DMS153 treated with DMSO at 0.1 percent for 48 hours (cell line): ENCODE measurements at regions not wholly inside any gene's neighbourhood (a gene's known extent, or its start where the extent isn't known, plus 50 kb on each side); places are given as distances from the start of the nearest gene placed in this dataset.

ENCODE experiments used
- DNase-seq: peaks from one replicate; lab custom pipeline; 2025; ENCODE audit not compliant: unreplicated experiment; lab: John Stamatoyannopoulos, UW

DNA sequence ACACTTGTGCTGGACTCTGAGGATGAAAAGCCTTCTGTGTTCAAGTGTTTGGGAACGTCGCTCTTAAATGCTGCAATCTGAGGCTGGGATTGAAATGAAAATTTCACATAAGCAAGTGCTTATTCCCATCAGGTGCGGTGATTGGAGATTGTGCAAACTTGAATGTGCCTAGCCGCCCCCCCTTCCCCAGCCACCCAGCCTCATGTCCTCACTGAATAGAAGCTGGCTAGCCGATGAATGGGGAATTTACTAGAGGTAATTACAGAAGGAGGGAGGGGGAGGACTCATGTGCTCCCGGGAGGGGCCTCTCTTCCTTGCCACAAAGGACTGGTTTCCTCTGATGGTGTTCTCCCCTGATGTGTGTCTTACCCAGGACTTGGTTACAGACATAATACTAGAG lies 544.8 kb upstream of the EEF2KMT start:
- DNase-seq = no peak

DNA sequence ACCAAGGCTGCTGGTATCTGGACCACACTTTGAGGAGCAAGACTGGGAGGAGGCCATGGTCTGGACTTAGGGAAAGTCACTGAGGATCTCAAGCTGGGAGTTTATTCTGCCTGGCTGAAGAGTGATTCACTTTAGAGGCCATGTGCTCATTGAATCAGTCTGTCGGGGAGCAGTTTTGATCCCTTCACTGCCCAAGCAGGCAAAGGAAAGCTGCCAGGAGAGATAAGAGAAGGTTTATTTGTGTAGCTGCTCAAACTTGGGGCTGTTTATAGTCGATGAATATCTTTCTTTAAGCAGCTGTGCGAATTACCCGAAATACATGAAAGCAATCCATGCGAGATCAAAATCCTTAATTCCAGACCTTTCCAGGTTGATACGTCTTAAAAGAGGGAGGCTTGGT lies 544.4 kb upstream of the EEF2KMT start:
- DNase-seq = no peak

DNA sequence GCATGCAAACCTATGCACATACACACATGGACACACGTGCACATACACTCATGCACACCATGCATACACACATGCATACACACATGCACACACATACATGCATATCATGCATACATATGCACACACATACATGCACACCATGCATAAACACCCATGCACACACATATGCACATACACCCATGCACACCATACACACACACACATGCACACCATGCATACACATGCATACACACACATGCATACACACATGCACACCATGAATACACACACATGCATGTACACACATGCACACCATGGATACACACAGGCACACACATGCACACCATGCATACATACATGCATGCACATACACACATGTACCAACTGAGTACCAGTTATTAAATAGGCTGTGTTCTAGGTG lies 543.3 kb upstream of the EEF2KMT start:
- no peak for DNase-seq

- no peak for DNase-seq
These were observed 541.9 kb upstream of the EEF2KMT start for GRCh38 chr16:5639531-5639930.

DNA sequence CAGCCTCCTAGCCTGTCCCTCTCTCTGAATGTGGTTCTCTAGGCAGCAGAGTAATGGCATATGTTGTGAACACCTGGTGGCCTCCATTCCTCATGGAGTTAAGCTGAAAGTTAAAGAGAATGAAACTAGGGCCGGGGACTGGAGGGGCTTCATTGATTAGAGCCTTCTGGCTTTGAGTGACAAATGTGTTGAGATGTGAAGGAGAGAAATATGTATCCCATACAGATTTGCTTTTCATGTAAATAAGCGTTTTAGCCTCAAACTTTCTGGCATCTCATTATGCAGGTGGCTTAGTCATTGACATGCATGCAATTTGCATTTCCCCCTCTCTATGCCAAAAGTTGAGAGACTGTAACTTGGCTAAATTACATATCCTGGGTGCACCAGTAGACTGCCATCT lies 537.7 kb upstream of the EEF2KMT start:
- no peak for DNase-seq

DNA sequence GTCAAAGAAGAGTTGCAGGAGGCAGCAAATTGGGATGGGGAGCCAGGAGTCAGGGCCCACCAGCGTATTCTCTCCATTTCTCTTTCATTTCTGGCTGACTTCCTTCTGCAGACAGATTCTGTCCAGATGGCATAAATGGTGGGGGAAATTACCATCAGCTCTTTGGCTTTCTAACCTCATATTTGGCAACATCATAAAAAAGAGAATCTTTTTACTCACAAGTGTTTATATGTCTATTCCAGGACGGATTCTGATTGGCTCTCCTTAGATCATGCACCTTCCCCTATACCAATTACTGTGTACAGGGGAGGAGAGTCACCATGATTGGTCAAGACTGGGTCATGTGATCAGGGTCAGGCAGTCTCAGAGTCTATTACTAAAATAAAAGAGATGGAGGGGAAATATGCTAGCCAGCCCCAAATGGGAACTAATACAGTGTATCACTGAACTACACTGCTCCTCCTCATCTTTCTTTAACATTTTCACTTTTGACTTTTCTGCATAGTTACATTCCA lies 537.1 kb upstream of the EEF2KMT start:
- DNase-seq = no peak

DNA sequence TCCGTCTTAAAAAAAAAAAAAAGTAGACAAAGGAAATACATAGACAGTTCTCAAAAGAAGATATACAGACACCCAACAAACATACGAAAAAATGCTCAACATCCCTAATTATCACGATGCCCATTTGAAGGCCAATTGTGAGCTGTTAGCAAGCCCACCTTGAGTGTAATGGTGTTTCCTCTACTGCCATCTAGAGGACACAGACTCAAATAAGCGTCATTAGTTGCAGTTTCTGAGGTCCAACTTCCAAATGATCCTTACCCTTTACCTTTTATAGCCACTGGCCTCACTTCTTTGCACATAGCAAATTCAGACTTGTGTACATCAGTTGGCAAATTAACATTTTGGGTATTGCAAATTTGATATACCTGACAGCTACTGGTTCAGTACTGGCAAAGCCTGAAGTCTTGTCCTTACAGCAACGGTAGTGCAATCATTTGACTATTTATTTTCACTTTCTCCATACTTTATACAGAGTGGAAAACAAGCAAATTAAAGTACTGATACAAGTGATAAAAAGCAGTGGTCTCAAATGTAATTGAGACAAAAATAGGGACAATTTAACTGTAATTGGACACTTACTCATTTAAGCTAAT lies 536.3 kb upstream of the EEF2KMT start:
- no peak for DNase-seq

DNA sequence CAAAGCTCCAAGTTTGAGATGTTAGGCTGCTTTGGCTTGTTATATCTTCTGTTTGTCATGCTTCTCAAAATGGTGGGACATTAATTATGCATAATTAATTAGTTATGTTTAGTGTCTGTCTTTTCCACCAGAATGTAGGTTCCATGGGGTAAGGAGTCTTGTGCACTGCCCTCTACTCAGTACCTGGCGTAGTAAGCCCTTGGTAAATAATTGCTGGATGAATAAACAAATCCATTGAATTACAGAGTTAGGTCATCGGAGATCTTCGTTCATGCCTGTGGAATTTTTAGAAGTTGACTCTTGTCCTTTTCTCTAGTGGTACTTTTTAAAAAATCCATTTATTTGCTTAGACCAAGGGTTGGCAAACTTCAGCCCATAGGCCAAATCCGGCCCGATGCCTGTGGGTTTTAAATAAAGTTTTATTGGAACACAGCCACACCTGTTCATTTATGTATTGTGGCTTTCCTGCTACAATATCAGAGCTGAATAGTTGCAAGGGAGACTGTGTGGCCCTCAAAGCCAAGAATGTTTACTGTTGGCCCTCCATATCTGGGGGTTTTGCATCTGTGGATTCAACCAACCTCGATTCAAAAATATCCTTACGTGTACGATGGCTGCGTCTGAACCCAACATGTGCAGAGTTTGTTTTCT lies 524.8 kb upstream of the EEF2KMT start:
- no peak for DNase-seq

DNA sequence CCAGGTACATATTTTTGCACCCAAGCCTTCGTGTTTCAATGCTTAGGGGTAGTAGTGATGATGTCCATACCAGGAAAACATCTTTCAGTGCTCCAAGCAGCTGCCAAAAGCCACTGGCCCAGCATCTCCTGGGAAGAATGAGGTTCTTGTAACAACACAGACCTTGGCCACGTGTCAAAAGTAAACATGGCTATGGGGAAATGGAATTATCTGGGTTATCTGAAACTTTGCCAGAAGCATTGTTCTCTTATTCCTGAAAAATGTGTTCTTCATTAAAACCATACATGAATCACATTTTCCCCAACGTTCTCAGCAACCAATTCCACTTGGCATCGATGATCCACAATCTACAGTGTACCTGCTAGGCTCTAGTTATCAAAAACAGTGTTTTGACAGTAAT lies 524.2 kb upstream of the EEF2KMT start:
- DNase-seq = no peak

GRCh38 chr16:5619304-5619703 lies 521.7 kb upstream of the EEF2KMT start:
- DNase-seq = no peak

DNA sequence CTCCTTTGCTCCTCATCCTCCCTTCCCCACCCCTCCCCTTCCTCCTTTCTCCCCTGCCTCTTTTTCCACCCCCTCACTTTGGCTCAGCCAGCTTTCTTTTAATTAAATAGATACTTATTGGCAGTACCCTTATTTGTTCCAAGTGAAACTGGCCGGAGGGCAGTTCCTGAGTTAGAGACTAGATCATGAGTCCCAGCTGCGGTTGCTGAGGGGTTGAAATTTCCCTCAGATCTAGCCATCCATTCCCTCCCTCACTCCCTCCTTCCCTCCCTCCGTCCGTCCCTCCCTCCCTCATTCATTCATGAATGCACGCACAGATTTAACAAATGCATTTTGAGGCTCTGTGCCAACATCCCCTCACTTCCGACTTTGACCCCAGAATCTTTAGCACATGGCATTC lies 519.2 kb upstream of the EEF2KMT start:
- no peak for DNase-seq

GRCh38 chr16:5615868-5616642 lies 518.5 kb upstream of the EEF2KMT start:
- peak; percentile 79 for DNase-seq

GRCh38 chr16:5607169-5607568 lies 509.6 kb upstream of the EEF2KMT start:
- DNase-seq = no peak

GRCh38 chr16:5605404-5605803 lies 507.8 kb upstream of the EEF2KMT start:
- DNase-seq = no peak

DNA sequence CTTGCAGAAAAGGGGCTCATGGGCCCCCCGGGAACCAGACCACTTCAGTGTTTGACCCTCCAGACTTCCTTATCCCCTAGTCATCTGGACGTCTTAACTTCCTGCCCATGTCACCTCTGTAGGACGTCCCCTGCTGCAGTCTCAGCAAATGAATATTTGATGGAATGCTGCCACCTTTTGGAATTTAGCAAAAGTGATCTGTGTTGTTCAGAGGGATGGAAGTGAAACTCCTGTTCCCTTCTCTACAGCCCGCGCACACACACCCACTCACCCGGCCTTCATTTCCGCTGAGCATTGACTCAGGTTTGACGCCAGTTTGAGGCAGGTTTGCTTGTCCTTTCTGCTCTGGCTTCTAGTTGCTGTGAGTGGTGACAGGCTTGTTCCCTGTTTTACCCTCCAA lies 507.2 kb upstream of the EEF2KMT start:
- DNase-seq = peak; percentile 73

DNA sequence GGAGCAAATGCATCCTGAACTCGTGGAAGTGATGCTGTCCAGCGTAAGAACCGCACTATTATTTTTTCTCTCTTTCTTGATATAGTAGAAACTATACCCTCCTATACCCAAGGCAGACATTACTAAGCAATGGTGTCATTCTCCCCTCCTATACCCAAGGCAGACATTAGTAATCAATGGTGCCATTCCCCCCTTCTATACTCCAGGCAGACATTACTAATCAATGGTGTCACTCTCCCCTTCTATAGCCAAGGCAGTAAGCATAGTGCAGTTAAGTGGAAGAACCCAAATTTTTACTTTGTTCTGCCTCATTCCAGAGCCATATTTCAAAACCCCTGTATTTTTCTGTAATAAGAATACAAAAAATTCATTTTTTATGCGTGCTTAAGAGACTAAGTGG lies 506.2 kb upstream of the EEF2KMT start:
- DNase-seq = no peak

DNA sequence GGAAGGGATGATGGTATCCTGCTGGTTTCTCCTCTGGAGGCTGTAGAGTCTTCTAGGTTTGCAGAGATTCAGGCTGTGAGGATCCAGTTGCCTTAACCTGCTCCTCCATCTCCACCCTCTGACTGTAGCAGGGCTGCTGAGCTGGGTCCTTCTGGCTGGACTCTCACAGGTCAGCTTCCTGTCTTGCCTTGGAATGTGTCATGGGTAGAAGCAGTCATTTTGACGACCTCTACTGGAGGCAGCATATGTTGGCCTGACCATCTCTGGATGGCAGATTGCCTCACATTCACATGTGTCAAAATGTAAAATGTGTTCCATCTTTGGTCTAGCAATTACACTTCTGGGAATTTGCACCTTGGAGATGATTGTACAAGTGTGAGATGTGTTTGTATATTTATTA lies 504.4 kb upstream of the EEF2KMT start:
- DNase-seq = no peak

DNA sequence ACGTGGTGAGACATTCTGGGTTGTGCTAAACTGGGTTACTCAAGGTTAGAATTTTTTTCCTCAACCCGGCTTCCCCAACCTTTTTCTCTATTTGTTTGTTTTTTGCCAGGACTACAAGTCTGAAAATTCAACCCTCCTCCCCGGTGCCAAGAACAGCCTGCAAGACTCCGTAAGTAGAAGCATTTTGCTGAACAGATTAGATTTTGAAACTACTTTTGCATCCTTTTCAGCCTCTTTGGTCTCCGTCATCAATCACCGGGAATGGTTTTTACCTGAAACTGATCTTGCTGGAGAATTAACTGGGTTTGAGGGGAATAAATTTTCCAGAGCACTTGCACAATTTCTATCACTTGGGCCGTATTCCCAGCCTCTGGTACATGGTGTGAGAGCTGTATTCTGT lies 501.2 kb upstream of the EEF2KMT start:
- no peak for DNase-seq

- DNase-seq = no peak
These were observed 498.3 kb upstream of the EEF2KMT start for GRCh38 chr16:5595849-5596248.

- DNase-seq = no peak
These were observed 492.8 kb upstream of the EEF2KMT start for GRCh38 chr16:5590416-5590815.

- DNase-seq = no peak
These were observed 492.3 kb upstream of the EEF2KMT start for GRCh38 chr16:5589812-5590373.

DNA sequence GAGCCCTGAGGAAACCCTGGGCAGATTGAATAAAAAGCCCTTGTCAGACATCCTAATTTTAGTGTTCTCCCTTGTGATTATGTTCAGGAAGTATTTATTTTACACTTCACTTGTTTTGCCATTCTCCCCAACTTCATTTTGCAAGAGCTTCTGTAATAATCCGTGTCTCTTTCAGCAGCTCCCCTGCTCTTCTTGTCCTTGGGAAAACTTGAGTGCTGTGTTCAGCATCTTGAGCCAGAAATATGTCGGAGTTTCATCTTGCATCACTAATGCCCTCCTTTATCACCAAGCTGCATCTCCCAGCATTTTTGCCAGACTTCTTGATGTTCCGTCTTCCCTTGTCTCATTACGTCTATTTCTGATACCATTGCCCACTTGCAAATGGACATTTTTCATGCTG lies 486.5 kb upstream of the EEF2KMT start:
- DNase-seq = no peak
